NCI-H2029 treated with DMSO at 0.1 percent for 48 hours (cell line): ENCODE measurements at regions not wholly inside any gene's neighbourhood (a gene's known extent, or its start where the extent isn't known, plus 50 kb on each side); places are given as distances from the start of the nearest gene placed in this dataset.

ENCODE experiments used
- DNase-seq: peaks from one replicate; lab custom pipeline; 2025; lab: John Stamatoyannopoulos, UW

GRCh38 chr2:181149056-181149455 lies 168.7 kb downstream of the UBE2E3 start:
- DNase-seq = no peak

- DNase-seq = no peak
These were observed 171.8 kb downstream of the UBE2E3 start for GRCh38 chr2:181152226-181152625.

- no peak for DNase-seq
These were observed 172.3 kb downstream of the UBE2E3 start for GRCh38 chr2:181152701-181153100.

GRCh38 chr2:181153886-181154285 lies 173.5 kb downstream of the UBE2E3 start:
- no peak for DNase-seq

- DNase-seq = no peak
These were observed 176.9 kb downstream of the UBE2E3 start for GRCh38 chr2:181157326-181157725.

GRCh38 chr2:181158427-181158826 lies 178.0 kb downstream of the UBE2E3 start:
- DNase-seq = no peak

- DNase-seq = no peak
These were observed 181.2 kb downstream of the UBE2E3 start for GRCh38 chr2:181161615-181162014.

- DNase-seq = no peak
These were observed 182.7 kb downstream of the UBE2E3 start for GRCh38 chr2:181163139-181163538.

GRCh38 chr2:181163691-181164090 lies 183.3 kb downstream of the UBE2E3 start:
- DNase-seq = no peak

GRCh38 chr2:181164699-181165098 lies 184.3 kb downstream of the UBE2E3 start:
- DNase-seq = no peak

- no peak for DNase-seq
These were observed 184.9 kb downstream of the UBE2E3 start for GRCh38 chr2:181165199-181165868.

- no peak for DNase-seq
These were observed 189.1 kb downstream of the UBE2E3 start for GRCh38 chr2:181169503-181169902.

- no peak for DNase-seq
These were observed 189.9 kb downstream of the UBE2E3 start for GRCh38 chr2:181170256-181170655.

GRCh38 chr2:181172676-181173075 lies 192.3 kb downstream of the UBE2E3 start:
- no peak for DNase-seq

- DNase-seq = no peak
These were observed 194.5 kb downstream of the UBE2E3 start for GRCh38 chr2:181174611-181175580.

- no peak for DNase-seq
These were observed 196.1 kb downstream of the UBE2E3 start for GRCh38 chr2:181176540-181176939.

GRCh38 chr2:181177376-181177775 lies 197.0 kb downstream of the UBE2E3 start:
- DNase-seq = no peak

GRCh38 chr2:181178130-181178529 lies 197.7 kb downstream of the UBE2E3 start:
- DNase-seq = no peak

- no peak for DNase-seq
These were observed 198.5 kb downstream of the UBE2E3 start for GRCh38 chr2:181178823-181179412.

GRCh38 chr2:181183878-181184542 lies 203.6 kb downstream of the UBE2E3 start:
- DNase-seq = no peak

- DNase-seq = no peak
These were observed 205.0 kb downstream of the UBE2E3 start for GRCh38 chr2:181185421-181185820.

- no peak for DNase-seq
These were observed 205.5 kb downstream of the UBE2E3 start for GRCh38 chr2:181185948-181186347.
